HG03558 (cell line): ENCODE measurements at regions not wholly inside any gene's neighbourhood (a gene's known extent, or its start where the extent isn't known, plus 50 kb on each side); places are given as distances from the start of the nearest gene placed in this dataset.

Experiments used
- ATAC-seq: cut with Tn5 transposase; IDR thresholded peaks from one replicate; pipeline ENCODE4 v1.9.1; 2021; ENCODE audit warnings: moderate number of reproducible peaks; ENCODE audit not compliant: unreplicated experiment; ENCODE audit errors: extremely low read depth

GRCh38 chr2:138841459-138841858 lies 61.3 kb upstream of the NXPH2 start:
- ATAC-seq = no peak

GRCh38 chr2:138838851-138839620 lies 58.8 kb upstream of the NXPH2 start:
- ATAC-seq = no peak

GRCh38 chr2:138831691-138832090 lies 51.5 kb upstream of the NXPH2 start:
- ATAC-seq = no peak

- no peak for ATAC-seq
Observed at GRCh38 chr2:138831154-138831553, 51.0 kb upstream of the NXPH2 start.

- ATAC-seq = no peak
Observed at GRCh38 chr2:138830547-138830946, 50.4 kb upstream of the NXPH2 start.
